Thyroid gland (tissue), 4 donors: ENCODE measurements at regions not wholly inside any gene's neighbourhood (a gene's known extent, or its start where the extent isn't known, plus 50 kb on each side); places are given as distances from the start of the nearest gene placed in this dataset.

Source experiments
- DNase-seq, 2 donors: peaks; one replicate each; pipeline ENCODE4 v3.0.0-alpha.2; 2019
- H3K27ac ChIP-seq, 3 donors: fragments of 200-600 bp; sonication (generic); 1 replicate in 2 of 3; 2 replicates in 1 of 3; pipeline ENCODE4 v1.5.1; 2016 to 2019; ENCODE audit warnings: mild to moderate bottlenecking in 1 of 3, moderate library complexity in 1 of 3
- H3K27me3 ChIP-seq: fragments of 200-600 bp; sonication (generic); one replicate; pipeline ENCODE4 v1.5.1; 2019
- H3K36me3 ChIP-seq, 2 donors: fragments of 200-600 bp; sonication (generic); one replicate each; pipeline ENCODE4 v1.5.1; 2016 to 2019
- H3K4me1 ChIP-seq, 2 donors: fragments of 200-600 bp; sonication (generic); one replicate each; pipeline ENCODE4 v1.5.1; 2017 to 2019
- H3K4me3 ChIP-seq, 3 donors: fragments of 200-600 bp; sonication (generic); replicated peaks in 1 of 3; 1 replicate in 2 of 3; 2 replicates in 1 of 3; pipeline ENCODE4 v1.5.1; 2016; ENCODE audit warnings: mild to moderate bottlenecking in 1 of 3
- H3K9me3 ChIP-seq: fragments of 200-600 bp; sonication (generic); one replicate; pipeline ENCODE4 v1.5.1; 2017
- POLR2A ChIP-seq, 2 donors: fragments of 450-650 bp; IDR thresholded peaks; one replicate each; pipeline ENCODE4 v1.6.1; 2017; ENCODE audit warnings: antibody characterized with exemption in 2 of 2, mild to moderate bottlenecking in 2 of 2, moderate library complexity in 1 of 2
- WGBS, 2 donors: methylation state at CpG; one replicate each; pipeline ENCODE4 v1.1.5; 2017; 5-methylcytosine and 5-hydroxymethylcytosine counted together
- intact Hi-C: fragments of 100-400 bp; cut with DNase I; formaldehyde crosslinking; loops from one replicate; pipeline ENCODE4 v1.15.1; 2023
- TF ChIP-seq, protein P1 (sequence below), 6 experiments: fragments of 200-600 bp in 3 of 6; fragments of 450-650 bp in 3 of 6; sonication (generic) in 3 of 6; IDR thresholded peaks; one replicate each; pipeline ENCODE4 v1.5.1; 2016 to 2019; ENCODE audit warnings: antibody characterized with exemption in 6 of 6, mild to moderate bottlenecking in 2 of 6, inconsistent platforms in 1 of 6, moderate library complexity in 1 of 6

DNA sequence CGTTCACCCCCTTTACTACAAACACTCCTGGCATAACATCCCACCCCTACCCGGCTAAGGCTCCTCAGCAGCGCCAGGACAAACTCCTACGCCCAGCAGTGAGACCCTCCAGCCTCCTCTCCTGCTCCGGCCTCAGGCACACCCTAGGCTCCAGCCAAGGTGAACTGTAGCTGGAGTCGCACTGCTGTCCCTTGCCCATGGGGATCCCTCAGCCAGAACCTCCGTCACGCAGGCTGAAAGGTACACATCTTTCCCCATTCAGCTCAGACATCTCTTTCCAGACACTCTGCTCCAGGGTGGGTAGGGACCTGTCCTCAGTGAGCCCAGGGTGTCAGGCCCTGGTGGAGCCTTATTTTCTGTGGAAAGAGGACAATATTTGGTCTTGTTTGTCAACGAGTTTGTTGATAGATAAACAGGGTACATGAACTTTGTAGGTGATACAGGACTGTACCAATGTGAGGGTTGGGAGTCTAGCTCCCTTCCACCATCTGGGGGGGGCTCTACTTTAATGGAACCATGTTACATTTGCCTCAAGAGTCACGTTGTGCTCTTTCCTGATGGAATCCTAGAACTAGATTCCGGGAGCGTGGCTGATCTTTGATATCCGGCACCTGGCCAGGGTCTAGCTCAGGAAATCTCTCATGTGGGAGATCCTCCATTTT is 56.5 kb upstream of the SSBP3 start:
- no peaks in the 10 kb centered on the region for H3K9me3 ChIP-seq
- intact Hi-C loops, result no loop called here
- TF ChIP-seq POLR2A (IDR thresholded peaks at IDR 0.05), result no peak
- TF ChIP-seq, protein P1, sequence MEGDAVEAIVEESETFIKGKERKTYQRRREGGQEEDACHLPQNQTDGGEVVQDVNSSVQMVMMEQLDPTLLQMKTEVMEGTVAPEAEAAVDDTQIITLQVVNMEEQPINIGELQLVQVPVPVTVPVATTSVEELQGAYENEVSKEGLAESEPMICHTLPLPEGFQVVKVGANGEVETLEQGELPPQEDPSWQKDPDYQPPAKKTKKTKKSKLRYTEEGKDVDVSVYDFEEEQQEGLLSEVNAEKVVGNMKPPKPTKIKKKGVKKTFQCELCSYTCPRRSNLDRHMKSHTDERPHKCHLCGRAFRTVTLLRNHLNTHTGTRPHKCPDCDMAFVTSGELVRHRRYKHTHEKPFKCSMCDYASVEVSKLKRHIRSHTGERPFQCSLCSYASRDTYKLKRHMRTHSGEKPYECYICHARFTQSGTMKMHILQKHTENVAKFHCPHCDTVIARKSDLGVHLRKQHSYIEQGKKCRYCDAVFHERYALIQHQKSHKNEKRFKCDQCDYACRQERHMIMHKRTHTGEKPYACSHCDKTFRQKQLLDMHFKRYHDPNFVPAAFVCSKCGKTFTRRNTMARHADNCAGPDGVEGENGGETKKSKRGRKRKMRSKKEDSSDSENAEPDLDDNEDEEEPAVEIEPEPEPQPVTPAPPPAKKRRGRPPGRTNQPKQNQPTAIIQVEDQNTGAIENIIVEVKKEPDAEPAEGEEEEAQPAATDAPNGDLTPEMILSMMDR (IDR thresholded peaks at IDR 0.05), result no peak
- no peaks in the 10 kb centered on the region for H3K27me3 ChIP-seq
- no peak overlapping the region for H3K4me3 ChIP-seq
- H3K27ac ChIP-seq, result no peak overlapping the region
- peaks cover 13 to 25% of the 10 kb centered on the region in 2 donors for H3K4me1 ChIP-seq
- no peaks in the 10 kb centered on the region for H3K36me3 ChIP-seq
- DNase-seq, result no peak
- 85 to 86% methylated on average over 12 to 13 of the region's 13 CpGs for WGBS, 2 donors

DNA sequence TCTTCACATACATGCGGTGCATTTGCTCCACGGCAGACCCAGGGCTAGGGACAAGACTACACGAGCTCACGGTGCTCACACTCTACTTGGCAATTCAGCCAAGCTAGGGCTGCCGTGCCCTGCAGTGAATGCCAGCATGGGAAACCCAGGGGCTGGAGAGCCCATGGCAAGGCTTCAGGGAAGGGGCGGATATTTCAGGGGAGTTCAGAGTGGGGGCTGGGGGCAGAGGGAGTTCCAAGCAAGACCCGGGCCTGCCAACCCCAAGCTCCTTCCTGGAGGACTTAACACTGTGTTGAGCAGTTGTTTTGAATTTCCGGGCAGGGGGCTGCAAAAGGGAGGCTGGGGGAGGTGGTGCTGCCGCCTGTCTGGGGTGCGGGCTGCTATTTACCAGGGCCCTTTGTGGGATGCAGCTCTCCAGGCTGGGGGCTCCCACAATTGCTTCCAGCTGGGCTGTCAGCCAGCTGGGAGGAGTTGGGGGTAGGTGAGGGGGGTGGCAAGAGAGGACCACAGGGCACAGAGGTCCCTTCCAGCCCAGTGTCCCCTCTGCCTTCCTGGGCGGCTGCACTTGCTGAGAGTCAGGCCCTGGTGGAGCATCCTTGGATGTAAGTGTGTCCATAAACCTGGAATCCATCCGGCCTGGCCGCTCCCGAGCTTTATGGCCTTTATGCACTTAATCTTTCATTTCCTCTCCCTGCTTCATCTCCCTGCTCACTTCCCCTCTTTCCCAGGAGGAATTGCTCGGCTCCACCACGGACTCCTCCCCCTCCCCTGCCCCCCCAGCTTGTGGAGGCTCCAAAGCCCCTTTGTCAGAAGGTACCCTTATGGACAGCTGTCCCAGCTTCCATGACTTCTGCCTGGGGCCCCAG is 55.8 kb upstream of the SSBP3 start:
- Histone ChIP-seq H3K9me3 (no peaks in the 10 kb centered on the region), H3K27me3 (no peaks in the 10 kb centered on the region), H3K36me3 (no peaks in the 10 kb centered on the region), H3K27ac (no peak overlapping the region), H3K4me3 (no peak overlapping the region), H3K4me1 (peaks cover 13 to 25% of the 10 kb centered on the region in 2 donors)
- TF ChIP-seq, protein P1 (IDR thresholded peaks at IDR 0.05), result no peak
- no peak for TF ChIP-seq POLR2A (IDR thresholded peaks at IDR 0.05)
- no peak for DNase-seq
- intact Hi-C loops, result no loop called here
- WGBS, 2 donors, result 77 to 81% methylated on average over 12 to 16 of the region's 16 CpGs

DNA sequence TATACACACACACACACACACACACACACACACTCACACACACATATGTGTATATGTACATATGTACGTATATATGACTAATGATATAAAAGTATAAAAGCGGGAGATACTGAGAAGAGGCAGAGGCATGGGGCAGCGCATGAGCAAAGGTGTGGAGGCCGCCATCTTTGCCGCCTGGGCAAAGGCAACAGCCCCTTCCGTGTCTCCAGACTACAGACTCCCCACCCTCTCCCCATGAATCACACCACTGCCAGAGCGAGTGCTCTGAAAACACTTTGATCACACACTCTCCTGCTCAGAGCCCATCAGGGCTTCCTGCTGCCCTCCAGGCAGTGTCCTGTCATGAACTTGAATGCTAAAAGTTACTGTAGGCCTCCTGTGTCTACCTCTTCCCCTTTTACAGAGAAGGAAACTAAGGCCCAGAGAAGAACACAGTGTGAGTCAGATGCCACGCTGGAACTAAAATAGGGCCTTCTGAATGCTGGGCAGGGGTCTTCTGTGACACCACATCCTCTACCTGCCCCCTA is 54.7 kb upstream of the SSBP3 start:
- H3K27ac ChIP-seq, result no peak overlapping the region
- WGBS, 2 donors, result 93 to 94% methylated on average over 8 of the region's 8 CpGs
- no peaks in the 10 kb centered on the region for H3K9me3 ChIP-seq
- H3K27me3 ChIP-seq, result no peaks in the 10 kb centered on the region
- intact Hi-C loops, result no loop called here
- TF ChIP-seq, protein P1 (IDR thresholded peaks at IDR 0.05), result no peak
- TF ChIP-seq POLR2A (IDR thresholded peaks at IDR 0.05), result no peak
- no peak overlapping the region for H3K4me3 ChIP-seq
- no peak for DNase-seq
- H3K4me1 ChIP-seq, result peaks cover 13 to 25% of the 10 kb centered on the region in 2 donors
- H3K36me3 ChIP-seq, result no peaks in the 10 kb centered on the region

DNA sequence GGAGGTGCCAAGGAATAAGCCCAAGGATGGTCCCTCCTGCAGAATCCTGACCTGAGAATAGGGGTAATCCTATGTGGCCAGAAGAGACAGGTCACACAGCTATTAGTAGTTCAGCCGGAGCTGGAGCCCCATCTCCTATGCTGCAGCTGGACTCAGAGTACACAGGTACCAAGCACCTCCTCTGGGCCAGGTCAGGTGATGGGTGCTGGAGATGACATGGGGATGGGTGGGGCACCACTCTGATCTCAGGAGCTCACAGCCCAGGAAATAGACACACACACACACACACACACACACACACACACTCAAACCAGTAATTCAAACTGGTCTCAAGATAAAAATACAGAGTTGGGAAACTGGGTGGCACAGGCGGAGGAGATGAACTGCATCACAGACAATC is 54.2 kb upstream of the SSBP3 start:
- DNase-seq, result no peak
- H3K36me3 ChIP-seq, result no peaks in the 10 kb centered on the region
- peaks cover 10 to 20% of the 10 kb centered on the region in 2 donors for H3K4me1 ChIP-seq
- intact Hi-C loops, result no loop called here
- no peak overlapping the region for H3K27ac ChIP-seq
- no peaks in the 10 kb centered on the region for H3K27me3 ChIP-seq
- 92 to 100% methylated on average over 1 to 2 of the region's 2 CpGs for WGBS, 2 donors
- H3K4me3 ChIP-seq, result no peak overlapping the region
- TF ChIP-seq, protein P1 (IDR thresholded peaks at IDR 0.05), result no peak
- TF ChIP-seq POLR2A (IDR thresholded peaks at IDR 0.05), result no peak
- H3K9me3 ChIP-seq, result no peaks in the 10 kb centered on the region
